Suprapubic skin (tissue), 4 donors: ENCODE measurements at regions not wholly inside any gene's neighbourhood (a gene's known extent, or its start where the extent isn't known, plus 50 kb on each side); places are given as distances from the start of the nearest gene placed in this dataset.

Source experiments
- DNase-seq, 2 donors: peaks; one replicate each; pipeline ENCODE4 v3.0.0-alpha.2; 2019; ENCODE audit warnings: low spot score in 2 of 2
- H3K27ac ChIP-seq: fragments of 200-600 bp; sonication (generic); one replicate; pipeline ENCODE4 v1.5.1; 2019
- H3K27me3 ChIP-seq: fragments of 200-600 bp; sonication (generic); one replicate; pipeline ENCODE4 v1.5.1; 2019
- H3K36me3 ChIP-seq: fragments of 200-600 bp; sonication (generic); one replicate; pipeline ENCODE4 v1.5.1; 2019
- H3K4me1 ChIP-seq: fragments of 200-600 bp; sonication (generic); one replicate; pipeline ENCODE4 v1.5.1; 2019
- H3K4me3 ChIP-seq: fragments of 200-600 bp; sonication (generic); one replicate; pipeline ENCODE4 v1.5.1; 2019; ENCODE audit warnings: mild to moderate bottlenecking
- H3K9me3 ChIP-seq: fragments of 200-600 bp; sonication (generic); one replicate; pipeline ENCODE4 v1.5.1; 2019
- EP300 ChIP-seq: sonication (generic); formaldehyde crosslinking; IDR thresholded peaks from one replicate; pipeline ENCODE4 v1.6.1; 2017; ENCODE audit warnings: antibody characterized with exemption
- POLR2A ChIP-seq, 2 donors: fragments of 450-650 bp; IDR thresholded peaks; one replicate each; pipeline ENCODE4 v1.6.1; 2017; ENCODE audit warnings: antibody characterized with exemption in 2 of 2, mild to moderate bottlenecking in 2 of 2, moderate library complexity in 2 of 2
- POLR2AphosphoS5 ChIP-seq, 3 donors: sonication (generic); formaldehyde crosslinking; IDR thresholded peaks; one replicate each; pipeline ENCODE4 v1.6.1; 2017; ENCODE audit warnings: antibody characterized with exemption in 3 of 3
- WGBS: methylation state at CpG from one replicate; pipeline ENCODE4 v1.1.5; 2018; 5-methylcytosine and 5-hydroxymethylcytosine counted together
- TF ChIP-seq, protein P1 (sequence below), 2 donors: fragments of 200-600 bp in 1 of 2; fragments of 450-650 bp in 1 of 2; sonication (generic) in 1 of 2; IDR thresholded peaks; one replicate each; pipeline ENCODE4 v1.5.1; 2016 to 2019; ENCODE audit warnings: antibody characterized with exemption in 2 of 2, mild to moderate bottlenecking in 1 of 2, moderate library complexity in 1 of 2

DNA sequence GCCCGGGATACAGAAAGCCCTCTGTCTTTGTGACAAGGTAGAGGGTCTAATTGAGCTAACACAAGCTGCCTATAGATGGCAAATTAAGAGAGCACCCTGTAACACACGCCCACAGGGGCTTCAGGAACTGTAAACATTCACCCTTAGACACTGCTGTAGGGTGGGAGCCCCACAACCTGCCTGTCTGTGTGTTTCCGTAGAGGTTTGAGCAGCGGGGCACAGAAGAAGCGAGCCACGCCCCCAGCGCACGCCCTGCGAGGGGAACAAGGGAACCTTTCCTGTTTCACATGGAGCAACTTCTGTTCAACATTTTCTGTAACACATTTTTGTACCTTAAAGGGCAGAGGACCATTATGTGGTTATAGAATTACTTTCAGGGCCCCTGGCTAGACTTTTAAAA is 231.7 kb upstream of the EXOC2 start:
- Histone ChIP-seq H3K27ac (no peak overlapping the region), H3K36me3 (no peaks in the 10 kb centered on the region), H3K4me3 (no peak overlapping the region), H3K27me3 (peaks cover 2% of the 10 kb centered on the region), H3K9me3 (no peaks in the 10 kb centered on the region), H3K4me1 (no peaks in the 10 kb centered on the region)
- TF ChIP-seq EP300 = no peak
- TF ChIP-seq, protein P1, sequence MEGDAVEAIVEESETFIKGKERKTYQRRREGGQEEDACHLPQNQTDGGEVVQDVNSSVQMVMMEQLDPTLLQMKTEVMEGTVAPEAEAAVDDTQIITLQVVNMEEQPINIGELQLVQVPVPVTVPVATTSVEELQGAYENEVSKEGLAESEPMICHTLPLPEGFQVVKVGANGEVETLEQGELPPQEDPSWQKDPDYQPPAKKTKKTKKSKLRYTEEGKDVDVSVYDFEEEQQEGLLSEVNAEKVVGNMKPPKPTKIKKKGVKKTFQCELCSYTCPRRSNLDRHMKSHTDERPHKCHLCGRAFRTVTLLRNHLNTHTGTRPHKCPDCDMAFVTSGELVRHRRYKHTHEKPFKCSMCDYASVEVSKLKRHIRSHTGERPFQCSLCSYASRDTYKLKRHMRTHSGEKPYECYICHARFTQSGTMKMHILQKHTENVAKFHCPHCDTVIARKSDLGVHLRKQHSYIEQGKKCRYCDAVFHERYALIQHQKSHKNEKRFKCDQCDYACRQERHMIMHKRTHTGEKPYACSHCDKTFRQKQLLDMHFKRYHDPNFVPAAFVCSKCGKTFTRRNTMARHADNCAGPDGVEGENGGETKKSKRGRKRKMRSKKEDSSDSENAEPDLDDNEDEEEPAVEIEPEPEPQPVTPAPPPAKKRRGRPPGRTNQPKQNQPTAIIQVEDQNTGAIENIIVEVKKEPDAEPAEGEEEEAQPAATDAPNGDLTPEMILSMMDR (IDR thresholded peaks at IDR 0.05) = no peak
- TF ChIP-seq POLR2A (IDR thresholded peaks at IDR 0.05) = no peak
- no peak for DNase-seq
- 91% methylated on average over 9 of the region's 9 CpGs for WGBS

DNA sequence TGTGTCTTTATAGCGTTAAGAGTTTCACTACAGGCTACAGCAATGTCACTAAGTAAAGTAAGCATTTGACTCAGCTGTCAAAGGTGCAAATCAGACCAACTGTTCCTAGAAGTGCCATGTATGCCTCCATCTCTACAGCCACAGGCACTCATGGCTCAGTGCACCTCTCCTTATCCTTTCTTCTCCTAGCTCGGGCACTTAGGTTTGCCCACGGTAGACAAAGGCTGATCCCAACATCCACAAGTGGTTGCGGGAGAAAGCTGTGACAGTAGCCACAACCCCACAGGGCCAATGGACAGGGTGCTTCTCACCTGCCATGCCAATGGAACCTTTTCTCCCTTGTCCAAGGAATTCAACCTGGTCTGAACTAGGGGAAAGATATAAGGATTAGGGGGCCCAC is 228.5 kb upstream of the EXOC2 start:
- H3K9me3 ChIP-seq = no peaks in the 10 kb centered on the region
- TF ChIP-seq, protein P1 (IDR thresholded peaks at IDR 0.05) = no peak
- TF ChIP-seq POLR2AphosphoS5 (IDR thresholded peaks at IDR 0.05) (no peak), EP300 (no peak), POLR2A (IDR thresholded peaks at IDR 0.05) (no peak)
- H3K4me1 ChIP-seq = no peaks in the 10 kb centered on the region
- no peaks in the 10 kb centered on the region for H3K27me3 ChIP-seq
- no peak overlapping the region for H3K27ac ChIP-seq
- no peak for DNase-seq
- no peaks in the 10 kb centered on the region for H3K36me3 ChIP-seq
- no peak overlapping the region for H3K4me3 ChIP-seq
- 89% methylated on average over 4 of the region's 4 CpGs for WGBS

DNA sequence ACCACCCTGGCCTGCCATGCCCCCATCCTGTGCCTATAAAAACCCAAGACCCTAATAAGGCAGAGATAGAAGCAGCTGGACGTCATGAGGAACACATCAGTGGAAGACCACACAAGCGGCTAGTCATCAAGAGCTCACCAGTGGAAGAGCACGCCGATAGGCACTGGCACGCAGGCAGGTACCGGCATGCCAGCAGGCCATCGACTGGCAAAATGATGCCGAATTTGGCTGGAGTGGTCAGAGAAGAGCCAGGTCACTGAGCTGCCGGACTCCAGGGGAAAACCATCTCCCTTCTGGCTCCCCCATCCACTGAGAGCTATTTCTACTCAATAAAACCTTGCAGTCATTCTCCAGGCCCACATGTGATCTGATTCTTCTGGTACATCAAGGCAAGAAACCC is 227.6 kb upstream of the EXOC2 start:
- no peaks in the 10 kb centered on the region for H3K27me3 ChIP-seq
- no peaks in the 10 kb centered on the region for H3K9me3 ChIP-seq
- no peak overlapping the region for H3K4me3 ChIP-seq
- H3K4me1 ChIP-seq = no peaks in the 10 kb centered on the region
- WGBS = 98% methylated on average over 7 of the region's 9 CpGs
- TF ChIP-seq, protein P1 (IDR thresholded peaks at IDR 0.05) = no peak
- TF ChIP-seq EP300 (no peak), POLR2AphosphoS5 (IDR thresholded peaks at IDR 0.05) (no peak), POLR2A (IDR thresholded peaks at IDR 0.05) (no peak)
- DNase-seq = no peak
- no peaks in the 10 kb centered on the region for H3K36me3 ChIP-seq
- H3K27ac ChIP-seq = no peak overlapping the region

DNA sequence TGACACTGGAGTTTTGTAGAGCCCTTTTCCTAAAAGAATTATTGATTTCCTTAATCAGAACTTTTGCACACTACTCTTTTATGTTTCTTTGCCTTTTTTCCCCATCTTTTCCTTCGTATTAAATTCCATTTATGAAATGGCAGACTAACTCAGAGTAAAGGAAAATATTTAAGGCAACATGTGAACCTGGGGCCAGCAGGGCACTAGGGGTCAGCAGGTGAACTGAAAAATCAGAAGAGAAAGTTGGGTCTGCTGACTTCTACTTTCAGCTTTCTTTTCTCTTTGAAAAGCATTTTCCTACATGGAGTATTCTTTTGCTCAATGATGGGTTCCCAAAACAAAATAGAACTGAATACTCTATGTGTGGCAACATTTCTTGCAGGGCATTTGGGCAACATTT is 226.6 kb upstream of the EXOC2 start:
- no peaks in the 10 kb centered on the region for H3K27me3 ChIP-seq
- TF ChIP-seq, protein P1 (IDR thresholded peaks at IDR 0.05) = no peak
- TF ChIP-seq POLR2AphosphoS5 (IDR thresholded peaks at IDR 0.05) (no peak), POLR2A (IDR thresholded peaks at IDR 0.05) (no peak), EP300 (no peak)
- no peak for DNase-seq
- no peak overlapping the region for H3K4me3 ChIP-seq
- no peak overlapping the region for H3K27ac ChIP-seq
- H3K36me3 ChIP-seq = no peaks in the 10 kb centered on the region
- no peaks in the 10 kb centered on the region for H3K4me1 ChIP-seq
- no peaks in the 10 kb centered on the region for H3K9me3 ChIP-seq
- 89% methylated on average over 1 of the region's 1 CpG for WGBS

DNA sequence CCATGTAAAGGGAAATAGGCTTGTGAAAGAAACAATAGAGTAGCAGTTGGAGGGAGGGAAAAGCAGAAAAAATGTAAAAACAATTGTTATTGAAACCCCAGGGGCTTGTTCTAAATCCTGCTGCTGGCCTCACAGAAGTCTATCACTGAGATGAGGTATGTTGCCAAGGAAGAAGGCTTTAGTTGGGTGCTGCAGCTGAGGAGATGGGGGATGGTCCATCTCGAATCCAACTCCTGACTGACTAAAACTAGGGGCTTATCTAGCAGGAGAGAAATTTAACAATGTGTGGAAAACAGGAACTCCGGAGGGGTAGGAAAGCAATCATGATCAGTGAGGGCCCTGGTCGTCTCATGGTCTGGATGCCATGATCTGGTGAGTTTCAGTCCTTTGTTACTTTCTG is 225.0 kb upstream of the EXOC2 start:
- WGBS = 78% methylated on average over 3 of the region's 3 CpGs
- H3K36me3 ChIP-seq = no peaks in the 10 kb centered on the region
- no peaks in the 10 kb centered on the region for H3K4me1 ChIP-seq
- TF ChIP-seq POLR2A (IDR thresholded peaks at IDR 0.05) (no peak), POLR2AphosphoS5 (IDR thresholded peaks at IDR 0.05) (no peak), EP300 (no peak)
- TF ChIP-seq, protein P1 (IDR thresholded peaks at IDR 0.05) = no peak
- no peak overlapping the region for H3K4me3 ChIP-seq
- no peak overlapping the region for H3K27ac ChIP-seq
- DNase-seq = no peak
- peaks cover 5% of the 10 kb centered on the region for H3K27me3 ChIP-seq
- no peaks in the 10 kb centered on the region for H3K9me3 ChIP-seq
